HG02943 (cell line): ENCODE measurements at regions not wholly inside any gene's neighbourhood (a gene's known extent, or its start where the extent isn't known, plus 50 kb on each side); places are given as distances from the start of the nearest gene placed in this dataset.

ENCODE experiments used
- ATAC-seq: cut with Tn5 transposase; IDR thresholded peaks from one replicate; pipeline ENCODE4 v1.9.1; 2021; ENCODE audit warnings: mild to moderate bottlenecking, low read depth, moderate library complexity; ENCODE audit not compliant: unreplicated experiment

DNA sequence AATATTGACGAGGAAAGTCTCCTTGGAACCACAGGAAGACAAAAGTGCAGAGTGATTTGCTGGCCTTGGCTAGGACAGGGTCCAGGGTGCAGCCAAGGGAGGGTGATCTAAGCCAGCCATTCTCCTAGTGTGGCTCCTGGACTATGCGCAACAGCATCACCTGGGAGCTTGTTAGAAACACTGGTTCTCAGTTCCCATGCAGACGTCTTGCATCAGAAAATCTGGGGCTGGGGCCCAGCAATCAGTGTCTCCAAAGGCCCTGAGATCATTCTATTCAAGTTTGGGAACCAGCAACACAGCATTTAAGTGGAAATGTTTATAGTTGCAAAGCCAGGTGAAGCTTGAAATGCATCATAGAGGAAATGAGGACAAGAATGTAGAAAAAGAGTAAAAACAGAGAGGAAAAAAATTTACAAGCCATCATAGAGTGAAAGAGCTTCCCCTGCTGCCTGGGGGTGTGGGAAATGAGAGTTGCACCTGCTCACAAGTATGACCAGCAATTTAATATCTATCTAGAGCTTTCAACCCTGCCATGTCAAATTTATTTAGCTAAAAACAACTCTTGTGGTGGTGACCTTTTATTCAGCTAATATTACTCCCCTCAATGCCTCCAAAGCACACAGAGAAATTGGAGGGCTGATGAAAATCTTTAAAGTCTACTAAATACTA is 54.4 kb upstream of the SEC11C start:
- ATAC-seq = no peak

DNA sequence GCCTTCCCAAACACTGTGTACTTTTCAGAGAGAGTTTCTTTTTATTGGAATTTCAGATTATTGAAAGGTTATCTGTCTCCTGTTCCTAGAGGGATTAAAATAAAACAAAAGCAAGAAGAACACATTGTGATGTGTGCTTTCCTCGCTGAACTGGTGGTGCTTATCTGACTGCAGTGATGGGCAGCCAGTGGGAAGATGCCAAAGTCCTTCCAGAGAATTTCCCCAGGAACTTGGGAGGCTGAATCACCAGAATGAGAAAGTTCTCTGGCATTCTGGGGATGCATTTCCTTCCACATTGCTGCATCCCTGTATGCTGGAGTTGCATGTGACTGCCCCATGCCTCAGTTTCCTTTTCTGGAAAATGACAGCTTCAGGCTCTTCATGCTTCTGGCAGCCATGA is 53.9 kb upstream of the SEC11C start:
- no peak for ATAC-seq

DNA sequence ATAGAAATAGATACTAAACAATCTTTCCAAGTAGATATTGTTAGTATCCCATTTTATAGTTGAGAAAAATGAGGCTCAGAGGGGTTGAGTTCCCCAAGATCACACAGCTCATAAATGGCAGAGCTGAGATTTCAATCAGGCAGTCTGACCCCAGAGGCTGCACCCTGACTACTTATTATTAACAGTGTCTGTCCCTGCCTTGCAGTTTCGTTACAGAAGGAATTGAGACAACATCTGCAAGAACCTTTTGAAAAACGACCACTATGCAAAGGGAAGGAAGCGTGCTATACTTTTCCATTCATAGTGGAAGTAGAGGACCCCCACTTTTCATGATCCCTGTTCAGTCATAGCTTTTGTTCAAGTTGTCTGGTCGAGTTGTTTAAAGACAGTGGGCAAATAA is 53.2 kb upstream of the SEC11C start:
- ATAC-seq = no peak

GRCh38 chr18:59087391-59087790 is 52.3 kb upstream of the SEC11C start:
- ATAC-seq = no peak
